HS-5 (cell line): ENCODE measurements at regions not wholly inside any gene's neighbourhood (a gene's known extent, or its start where the extent isn't known, plus 50 kb on each side); places are given as distances from the start of the nearest gene placed in this dataset.

Source experiments
- DNase-seq: peaks from one replicate; pipeline ENCODE4 v3.0.0-alpha.2; 2012; ENCODE audit warnings: low read depth

DNA sequence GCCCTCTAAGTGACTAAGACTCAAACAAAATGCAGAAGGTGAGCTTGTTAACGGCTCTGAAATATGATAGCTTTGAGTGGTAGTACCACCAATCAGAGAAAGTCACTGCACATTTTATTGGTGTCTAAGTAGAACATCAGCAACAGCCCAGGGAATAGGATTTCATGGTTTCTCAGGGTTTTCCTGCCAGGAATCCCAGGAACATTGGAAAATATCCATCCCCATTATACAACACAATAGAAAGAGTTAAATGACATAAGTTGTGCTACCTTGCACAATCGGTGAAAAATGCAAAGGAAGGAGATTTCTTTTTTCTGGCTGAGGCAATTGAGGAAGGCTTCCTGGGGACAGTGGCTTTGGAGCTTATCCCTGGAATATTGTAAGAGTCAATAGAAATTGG, 283.1 kb downstream of the HLX start:
- no peak for DNase-seq

- DNase-seq, result no peak
These were observed 283.7 kb downstream of the HLX start for GRCh38 chr1:221162939-221163338.

GRCh38 chr1:221164029-221164428, 284.8 kb downstream of the HLX start:
- no peak for DNase-seq

DNA sequence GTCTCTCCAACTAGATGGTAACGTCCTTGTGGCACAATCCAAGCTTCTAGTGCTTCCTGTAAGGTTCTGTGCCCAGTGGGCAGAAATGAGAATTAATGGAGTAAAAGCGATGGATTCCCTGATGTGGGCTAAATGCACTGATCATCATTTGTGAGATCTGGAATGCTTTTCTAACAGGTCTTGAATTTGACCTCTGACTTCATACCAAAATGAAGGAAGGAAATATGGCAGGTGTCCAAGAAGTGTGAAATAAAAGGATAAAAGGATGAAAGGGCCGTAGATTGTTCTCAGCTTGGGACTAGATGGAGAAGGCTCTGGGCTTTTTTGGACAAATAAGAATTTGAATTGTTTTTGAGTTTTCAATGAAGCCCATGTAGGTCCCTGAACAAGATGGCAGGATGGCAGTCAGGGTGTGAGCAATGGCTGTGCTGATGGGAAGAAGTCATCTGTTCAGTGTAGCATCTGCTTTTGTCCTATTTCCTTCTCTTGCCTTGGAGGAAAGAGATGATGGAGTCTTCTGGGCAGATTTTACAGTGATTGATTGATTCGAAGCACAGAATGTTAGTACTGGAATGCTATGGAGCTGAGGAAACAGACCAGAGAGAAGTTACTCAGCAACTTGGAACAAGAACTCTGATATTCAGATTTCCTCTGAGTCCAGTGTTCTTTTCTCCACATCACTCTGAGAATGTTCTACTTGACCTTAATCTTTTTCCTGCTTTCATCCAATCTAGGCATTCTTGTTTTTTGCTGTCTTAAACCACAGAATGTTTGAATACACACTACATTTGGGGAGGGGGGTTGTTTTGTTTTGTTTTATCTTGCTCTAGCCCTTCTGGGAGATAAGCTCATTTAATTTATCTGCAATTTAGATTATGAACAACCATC, 286.0 kb downstream of the HLX start:
- no peak for DNase-seq

GRCh38 chr1:221165839-221166500, 286.7 kb downstream of the HLX start:
- no peak for DNase-seq

GRCh38 chr1:221166559-221167318, 287.5 kb downstream of the HLX start:
- DNase-seq, result no peak

DNA sequence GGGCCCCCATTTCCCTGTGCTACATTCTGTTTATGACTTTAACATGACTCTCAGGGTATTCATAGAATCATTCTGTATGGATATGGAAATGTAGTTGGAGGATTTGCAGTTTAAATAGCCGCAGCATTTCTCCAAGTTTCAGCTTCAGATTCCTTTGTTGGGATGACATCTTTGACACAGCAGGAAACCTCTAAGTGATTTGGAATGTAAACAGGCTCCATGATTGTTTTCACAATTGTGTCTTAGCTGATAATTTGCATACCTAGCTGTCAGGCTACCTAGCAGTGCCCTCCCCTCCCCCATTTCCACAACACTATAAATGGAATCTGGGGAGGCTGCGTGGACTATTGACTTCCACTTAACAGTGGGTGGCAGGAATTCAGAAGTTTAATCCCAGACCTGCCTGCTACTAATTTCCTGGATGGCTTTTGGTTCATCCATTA, 290.2 kb downstream of the HLX start:
- peak; percentile 9 for DNase-seq

GRCh38 chr1:221170171-221170570, 290.9 kb downstream of the HLX start:
- no peak for DNase-seq

DNA sequence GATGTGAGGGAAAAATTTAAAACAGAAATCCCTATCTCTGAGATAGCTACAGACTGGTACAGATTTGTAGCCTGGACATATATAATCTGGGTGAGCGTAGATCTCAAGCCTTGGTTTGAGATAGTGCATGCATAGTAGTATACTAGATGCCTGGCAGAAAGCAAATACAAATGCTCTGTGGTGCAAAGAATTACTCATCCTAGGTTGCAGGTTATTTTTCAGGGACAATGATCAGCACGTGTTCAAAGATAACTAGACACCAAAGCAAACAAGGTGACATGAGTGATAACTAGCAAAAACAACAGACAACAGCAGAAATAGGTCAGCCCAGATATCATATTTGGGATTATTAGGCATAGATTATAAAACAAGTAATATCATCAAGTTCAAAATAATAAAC, 292.5 kb downstream of the HLX start:
- DNase-seq, result no peak

GRCh38 chr1:221172841-221173240, 293.6 kb downstream of the HLX start:
- DNase-seq, result no peak

GRCh38 chr1:221174330-221174993, 295.2 kb downstream of the HLX start:
- DNase-seq, result no peak

DNA sequence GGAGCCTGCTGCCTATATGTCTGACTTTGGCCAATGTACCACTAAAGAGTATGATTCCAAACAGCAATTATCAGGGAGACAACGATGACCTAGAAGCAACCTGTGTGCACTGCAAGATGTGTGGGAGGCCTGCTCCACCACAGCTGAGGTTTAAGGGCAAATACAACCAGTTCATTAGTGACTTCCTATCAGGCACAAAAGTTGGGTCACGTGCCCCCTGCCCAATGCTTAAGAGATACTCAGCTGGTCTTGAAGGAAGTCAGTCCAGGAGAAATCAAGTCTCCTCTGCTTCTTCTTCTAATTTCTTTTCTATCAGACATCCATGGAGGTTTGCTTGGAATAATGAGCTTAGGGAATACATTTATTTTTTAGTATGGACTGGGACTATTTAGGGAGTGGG, 296.0 kb downstream of the HLX start:
- DNase-seq, result no peak

- no peak for DNase-seq
These were observed 301.6 kb downstream of the HLX start for GRCh38 chr1:221180704-221181368.

GRCh38 chr1:221182791-221183533, 303.7 kb downstream of the HLX start:
- DNase-seq, result no peak

DNA sequence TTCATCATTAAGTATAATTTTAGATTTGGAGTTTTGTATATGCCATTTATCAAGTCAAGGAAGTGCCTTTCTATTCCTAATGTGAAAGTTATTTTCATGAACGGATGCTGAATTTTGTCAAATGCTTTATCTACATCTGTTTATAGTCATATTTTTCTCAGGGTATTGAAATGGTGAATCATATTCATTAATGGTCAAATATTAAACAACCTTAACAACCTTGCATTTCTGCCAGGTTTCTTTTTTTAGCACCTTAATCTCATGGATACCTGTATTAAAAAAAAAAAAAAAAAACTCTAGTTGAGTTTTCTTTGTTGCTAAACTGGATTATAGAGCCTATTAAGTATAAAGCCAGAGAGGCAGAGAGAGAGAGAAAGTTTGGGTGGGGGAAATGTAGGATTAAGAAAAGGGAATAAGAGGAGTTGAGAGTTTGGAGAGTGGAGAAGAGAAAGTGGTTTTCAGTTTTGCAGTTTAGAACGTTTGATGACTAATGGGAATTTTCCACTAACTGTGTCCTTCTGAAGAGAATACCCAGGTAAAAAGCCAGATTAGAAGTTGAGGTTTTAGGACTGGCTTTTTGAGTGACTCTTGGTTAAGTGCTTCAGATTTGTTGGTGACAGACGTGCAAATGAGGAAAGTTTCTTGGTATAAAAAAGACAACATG, 305.0 kb downstream of the HLX start:
- DNase-seq, result no peak

- no peak for DNase-seq
These were observed 307.9 kb downstream of the HLX start for GRCh38 chr1:221187174-221187573.

DNA sequence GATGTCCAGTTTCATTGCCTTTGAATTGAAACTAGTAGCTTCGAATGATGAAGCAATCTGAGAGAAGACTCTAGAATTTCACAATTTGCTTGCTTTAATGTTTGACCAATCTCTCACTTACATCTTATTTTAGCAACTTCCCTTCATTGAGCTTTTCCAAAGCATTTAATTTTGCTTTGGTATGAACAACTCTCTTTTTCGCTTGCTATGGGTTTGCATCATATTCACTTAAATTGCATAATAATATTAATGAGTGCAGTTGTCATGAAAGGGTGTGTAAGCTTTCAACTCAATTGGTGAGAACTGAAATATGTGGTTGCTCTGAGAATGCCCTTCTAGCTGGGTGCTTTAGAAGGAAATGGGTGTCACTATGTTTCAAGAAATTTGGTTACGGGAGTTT, 309.2 kb downstream of the HLX start:
- DNase-seq, result no peak

DNA sequence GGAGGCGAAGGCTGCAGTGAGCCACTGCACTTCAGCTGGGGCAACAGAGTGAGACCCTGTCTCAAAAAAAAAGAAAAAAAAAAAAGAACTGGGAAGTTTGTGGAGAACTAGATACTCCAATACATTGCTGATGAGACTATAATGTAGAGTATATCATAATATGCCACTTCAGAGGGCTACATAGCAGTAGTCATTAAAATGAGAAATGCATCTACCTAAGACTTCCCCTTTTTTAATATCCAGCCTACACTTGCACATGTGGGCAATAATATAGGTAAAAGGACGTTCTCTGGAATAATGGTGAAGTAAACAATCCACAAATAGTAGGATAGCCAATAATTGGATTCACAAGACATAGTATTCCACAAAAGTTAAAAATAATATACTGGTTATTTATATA, 311.0 kb downstream of the HLX start:
- DNase-seq, result no peak

DNA sequence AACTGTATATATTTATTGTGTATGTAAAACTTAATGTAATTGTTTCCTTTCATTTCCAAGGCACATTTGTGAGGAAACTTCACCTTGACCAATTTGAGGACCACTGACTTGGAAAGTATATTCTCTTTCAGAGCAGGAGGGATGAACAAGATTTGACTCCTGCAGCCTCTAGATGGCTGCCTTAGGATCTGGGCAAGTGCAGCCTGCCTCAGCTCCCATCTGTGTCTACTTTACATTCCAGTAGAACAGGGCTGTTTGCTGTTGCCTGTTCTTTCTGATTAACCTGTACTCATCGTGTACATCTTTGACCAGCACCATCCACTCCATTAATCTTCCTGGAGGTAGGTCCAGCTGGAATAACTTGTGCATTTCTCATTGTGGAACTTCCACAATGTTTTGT, 312.8 kb downstream of the HLX start:
- DNase-seq, result no peak

DNA sequence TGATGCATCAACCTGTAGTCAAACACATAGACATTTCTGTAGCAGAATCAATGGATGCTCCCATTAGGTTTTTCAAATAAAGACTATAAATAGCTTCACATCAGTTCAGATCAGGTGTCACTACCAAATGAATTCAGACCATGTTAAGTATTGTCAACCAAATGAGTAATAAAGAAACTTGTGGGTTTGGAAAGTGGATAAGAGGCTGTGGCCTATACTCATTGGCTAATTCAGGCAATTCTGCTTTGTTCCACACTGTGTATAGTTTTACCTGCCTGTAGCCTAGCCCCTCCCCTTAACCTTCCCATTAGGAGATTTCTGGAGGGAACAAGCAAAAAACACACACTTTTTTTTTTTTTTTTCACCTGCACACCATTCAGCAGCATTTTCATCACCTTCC, 321.2 kb downstream of the HLX start:
- no peak for DNase-seq
